Gastroesophageal sphincter (tissue), 4 donors: ENCODE measurements at regions not wholly inside any gene's neighbourhood (a gene's known extent, or its start where the extent isn't known, plus 50 kb on each side); places are given as distances from the start of the nearest gene placed in this dataset.
"Not testable (repeated sequence)": the region's sequence is repeated elsewhere in the genome, so short reads cannot be mapped to it uniquely, and the experiment has no call there.

ENCODE experiments used
- ATAC-seq: fragments of 150-250 bp; one replicate; pipeline ENCODE4 v1.9.1; 2016; ENCODE audit warnings: mild to moderate bottlenecking, moderate library complexity
- H3K27ac ChIP-seq, 4 donors: fragments of 200-600 bp; sonication (generic) in 3 of 4; 1 replicate in 3 of 4; 2 replicates in 1 of 4; pipeline ENCODE4 v1.5.1; 2016 to 2019
- H3K27me3 ChIP-seq: fragments of 200-600 bp; sonication (generic); one replicate; pipeline ENCODE4 v1.5.1; 2019
- H3K36me3 ChIP-seq, 2 donors: fragments of 200-600 bp; sonication (generic); one replicate each; pipeline ENCODE4 v1.5.1; 2019; ENCODE audit warnings: control low read depth in 1 of 2
- H3K4me1 ChIP-seq, 3 donors: fragments of 200-600 bp; sonication (generic); 1 replicate in 2 of 3; 2 replicates in 1 of 3; pipeline ENCODE4 v1.5.1; 2016 to 2019; ENCODE audit warnings: control low read depth in 2 of 3
- H3K4me3 ChIP-seq, 2 donors: fragments of 200-600 bp; sonication (generic); one replicate each; pipeline ENCODE4 v1.5.1; 2019; ENCODE audit warnings: mild to moderate bottlenecking in 1 of 2, moderate library complexity in 1 of 2
- H3K9me3 ChIP-seq, 3 donors: fragments of 200-600 bp; sonication (generic); one replicate each; pipeline ENCODE4 v1.5.1; 2017 to 2019; ENCODE audit warnings: control low read depth in 2 of 3
- CTCF ChIP-seq, 4 experiments: fragments of 200-600 bp in 2 of 4; fragments of 450-650 bp in 2 of 4; sonication (generic) in 1 of 4; IDR thresholded peaks; one replicate each; pipeline ENCODE4 v1.5.1; 2017 to 2019; ENCODE audit warnings: antibody characterized with exemption in 4 of 4, mild to moderate bottlenecking in 2 of 4, moderate library complexity in 2 of 4
- EP300 ChIP-seq: sonication (generic); formaldehyde crosslinking; IDR thresholded peaks from one replicate; pipeline ENCODE4 v1.6.1; 2017; ENCODE audit warnings: antibody characterized with exemption, mild to moderate bottlenecking
- POLR2A ChIP-seq, 2 donors: fragments of 450-650 bp; IDR thresholded peaks; one replicate each; pipeline ENCODE4 v1.6.1; 2017; ENCODE audit warnings: antibody characterized with exemption in 2 of 2, mild to moderate bottlenecking in 2 of 2, moderate library complexity in 1 of 2
- POLR2AphosphoS5 ChIP-seq: sonication (generic); formaldehyde crosslinking; IDR thresholded peaks from one replicate; pipeline ENCODE4 v1.6.1; 2017; ENCODE audit warnings: antibody characterized with exemption
- WGBS, 2 donors: methylation state at CpG; one replicate each; pipeline ENCODE4 v1.1.5; 2018; ENCODE audit warnings: low coverage in 1 of 2; 5-methylcytosine and 5-hydroxymethylcytosine counted together

- TF ChIP-seq CTCF (IDR thresholded peaks at IDR 0.05), result no peak
- no peak for TF ChIP-seq EP300
- TF ChIP-seq POLR2AphosphoS5, result no peak
- no peak for TF ChIP-seq POLR2A (IDR thresholded peaks at IDR 0.05)
- H3K36me3 ChIP-seq, result no peaks in the 10 kb centered on the region
- no peak for ATAC-seq
- no peaks in the 10 kb centered on the region for H3K9me3 ChIP-seq
- H3K27ac ChIP-seq, result no peak overlapping the region
- H3K4me1 ChIP-seq, result no peaks in the 10 kb centered on the region
- WGBS, 2 donors, result 30 to 48% methylated on average over 3 of the region's 3 CpGs
- no peak overlapping the region for H3K4me3 ChIP-seq
- no peaks in the 10 kb centered on the region for H3K27me3 ChIP-seq
Observed at GRCh38 chr14:86321151-86321550, 791.2 kb downstream of the FLRT2 start.

- not testable (repeated sequence) for H3K9me3 ChIP-seq, H3K27me3 ChIP-seq, ATAC-seq, H3K4me3 ChIP-seq, H3K4me1 ChIP-seq, H3K27ac ChIP-seq, H3K36me3 ChIP-seq
- WGBS, 2 donors, result 91 to 93% methylated on average over 6 to 14 of the region's 19 CpGs
Observed at GRCh38 chr14:86312154-86312665, 782.3 kb downstream of the FLRT2 start.

- no peaks in the 10 kb centered on the region for H3K27me3 ChIP-seq
- no peaks in the 10 kb centered on the region for H3K9me3 ChIP-seq
- no peak overlapping the region for H3K4me3 ChIP-seq
- no peaks in the 10 kb centered on the region for H3K4me1 ChIP-seq
- no peaks in the 10 kb centered on the region for H3K36me3 ChIP-seq
- 55 to 89% methylated on average over 3 of the region's 3 CpGs for WGBS, 2 donors
- TF ChIP-seq POLR2AphosphoS5 (no peak), CTCF (IDR thresholded peaks at IDR 0.05) (no peak), POLR2A (IDR thresholded peaks at IDR 0.05) (no peak), EP300 (no peak)
- no peak for ATAC-seq
- no peak overlapping the region for H3K27ac ChIP-seq
Observed at GRCh38 chr14:86311151-86311550, 781.2 kb downstream of the FLRT2 start.

GRCh38 chr14:86310611-86311010 lies 780.7 kb downstream of the FLRT2 start:
- Histone ChIP-seq H3K27ac (no peak overlapping the region), H3K4me3 (no peak overlapping the region), H3K9me3 (no peaks in the 10 kb centered on the region), H3K4me1 (no peaks in the 10 kb centered on the region), H3K36me3 (no peaks in the 10 kb centered on the region), H3K27me3 (no peaks in the 10 kb centered on the region)
- no peak for ATAC-seq
- TF ChIP-seq POLR2A (IDR thresholded peaks at IDR 0.05) (no peak), EP300 (no peak), POLR2AphosphoS5 (no peak), CTCF (IDR thresholded peaks at IDR 0.05) (no peak)

GRCh38 chr14:86310148-86310547 lies 780.2 kb downstream of the FLRT2 start:
- TF ChIP-seq CTCF (IDR thresholded peaks at IDR 0.05) (no peak), POLR2A (IDR thresholded peaks at IDR 0.05) (no peak)
- no peaks in the 10 kb centered on the region for H3K36me3 ChIP-seq
- 90 to 94% methylated on average over 6 of the region's 6 CpGs for WGBS, 2 donors

GRCh38 chr14:86305058-86305457 lies 775.1 kb downstream of the FLRT2 start:
- 63 to 79% methylated on average over 2 of the region's 2 CpGs for WGBS, 2 donors
- no peaks in the 10 kb centered on the region for H3K9me3 ChIP-seq
- H3K4me1 ChIP-seq, result no peaks in the 10 kb centered on the region
- no peak overlapping the region for H3K27ac ChIP-seq
- TF ChIP-seq CTCF (IDR thresholded peaks at IDR 0.05) (no peak), POLR2AphosphoS5 (no peak)
- H3K27me3 ChIP-seq, result no peaks in the 10 kb centered on the region
- H3K36me3 ChIP-seq, result no peaks in the 10 kb centered on the region
- ATAC-seq, result no peak
- H3K4me3 ChIP-seq, result no peak overlapping the region

More at GRCh38 chr14:86310148-86310547, 780.2 kb downstream of the FLRT2 start:
- H3K4me3 ChIP-seq, result no peak overlapping the region
- H3K9me3 ChIP-seq, result no peaks in the 10 kb centered on the region
- no peak overlapping the region for H3K27ac ChIP-seq
- no peaks in the 10 kb centered on the region for H3K4me1 ChIP-seq
- no peak for ATAC-seq
- no peaks in the 10 kb centered on the region for H3K27me3 ChIP-seq
